ENCODE measurements at regions not wholly inside any gene's neighbourhood (a gene's known extent, or its start where the extent isn't known, plus 50 kb on each side); places are given as distances from the start of the nearest gene placed in this dataset.

GRCh38 chr20:58072695-58073671 lies 155.5 kb downstream of the ANKRD60 start:
- no peak overlapping the region for H3K4me3 ChIP-seq (ENCODE audit: low read depth, low read length)
- DNase-seq (ENCODE audit: low read depth) = no peak
- in situ Hi-C loops (cut with HindIII; ENCODE audit: low sequenced_read_pairs) = no loop called here
- TF ChIP-seq CTCF (IDR thresholded peaks at IDR 0.05; ENCODE audit: low read depth, low read length, missing control alignments) = no peak

- no peak for DNase-seq (ENCODE audit: low read depth)
- no peak overlapping the region for H3K4me3 ChIP-seq (ENCODE audit: low read depth, low read length)
- no peak for TF ChIP-seq CTCF (IDR thresholded peaks at IDR 0.05; ENCODE audit: low read depth, low read length, missing control alignments)
- in situ Hi-C loops (cut with HindIII; ENCODE audit: low sequenced_read_pairs) = no loop called here
Measured at GRCh38 chr20:58071991-58072390, 156.5 kb downstream of the ANKRD60 start.

GRCh38 chr20:58071298-58071697 lies 157.2 kb downstream of the ANKRD60 start:
- in situ Hi-C loops (cut with HindIII; ENCODE audit: low sequenced_read_pairs) = no loop called here
- TF ChIP-seq CTCF (IDR thresholded peaks at IDR 0.05; ENCODE audit: low read depth, low read length, missing control alignments) = no peak
- no peak for DNase-seq (ENCODE audit: low read depth)
- H3K4me3 ChIP-seq (ENCODE audit: low read depth, low read length) = no peak overlapping the region

- no peak for DNase-seq (ENCODE audit: low read depth)
- no peak overlapping the region for H3K4me3 ChIP-seq (ENCODE audit: low read depth, low read length)
- TF ChIP-seq CTCF (IDR thresholded peaks at IDR 0.05; ENCODE audit: low read depth, low read length, missing control alignments) = no peak
- in situ Hi-C loops (cut with HindIII; ENCODE audit: low sequenced_read_pairs) = no loop called here
Measured at GRCh38 chr20:58070664-58071196, 157.7 kb downstream of the ANKRD60 start.

GRCh38 chr20:58069796-58070663 lies 158.4 kb downstream of the ANKRD60 start:
- TF ChIP-seq CTCF (IDR thresholded peaks at IDR 0.05; ENCODE audit: low read depth, low read length, missing control alignments) = no peak
- in situ Hi-C loops (cut with HindIII; ENCODE audit: low sequenced_read_pairs) = no loop called here
- DNase-seq (ENCODE audit: low read depth) = no peak
- H3K4me3 ChIP-seq (ENCODE audit: low read depth, low read length) = no peak overlapping the region

GRCh38 chr20:58069207-58069606 lies 159.2 kb downstream of the ANKRD60 start:
- H3K4me3 ChIP-seq (ENCODE audit: low read depth, low read length) = no peak overlapping the region
- in situ Hi-C loops (cut with HindIII; ENCODE audit: low sequenced_read_pairs) = no loop called here
- no peak for DNase-seq (ENCODE audit: low read depth)
- TF ChIP-seq CTCF (IDR thresholded peaks at IDR 0.05; ENCODE audit: low read depth, low read length, missing control alignments) = no peak

All from astrocyte of the cerebellum (primary cell).